Neural cell (in vitro differentiated cells): ENCODE measurements at regions not wholly inside any gene's neighbourhood (a gene's known extent, or its start where the extent isn't known, plus 50 kb on each side); places are given as distances from the start of the nearest gene placed in this dataset.

Source experiments
- H2AFZ ChIP-seq: fragments of 200-600, 300-800 bp; sonication (generic), shearing (Covaris generic); 2 replicates; pipeline ENCODE4 v1.6.0; 2014; ENCODE audit warnings: low read depth, mild to moderate bottlenecking, antibody characterized with exemption, low read length, moderate library complexity
- H3F3A ChIP-seq: fragments of 200-600 bp; shearing (Covaris generic); 2 replicates; pipeline ENCODE4 v1.6.1; 2016; ENCODE audit warnings: mild to moderate bottlenecking, moderate library complexity, mixed read lengths, antibody characterized with exemption, low read length; ENCODE audit not compliant: insufficient read depth, poor library complexity, severe bottlenecking
- H3K27ac ChIP-seq: fragments of 200-600, 300-800 bp; sonication (generic), shearing (Covaris generic); 2 replicates; pipeline ENCODE4 v1.5.1; 2014; ENCODE audit warnings: mild to moderate bottlenecking, low read length, moderate library complexity
- H3K27me3 ChIP-seq: fragments of 300-800, 200-600 bp; sonication (generic), shearing (Covaris generic); 2 replicates; pipeline ENCODE4 v1.6.0; 2014; ENCODE audit warnings: mild to moderate bottlenecking, low read depth, low read length, moderate library complexity; ENCODE audit not compliant: insufficient read depth
- H3K36me3 ChIP-seq: fragments of 300-800, 200-600 bp; sonication (generic), shearing (Covaris generic); 2 replicates; pipeline ENCODE4 v1.5.1; 2014; ENCODE audit warnings: mild to moderate bottlenecking, antibody characterized with exemption, low read length, moderate library complexity; ENCODE audit not compliant: insufficient read depth
- H3K4me2 ChIP-seq: fragments of 300-800, 200-600 bp; sonication (generic), shearing (Covaris generic); 2 replicates; pipeline ENCODE4 v1.6.0; 2014; ENCODE audit warnings: mild to moderate bottlenecking, low read length
- H3K4me3 ChIP-seq: fragments of 300-800, 200-600 bp; sonication (generic), shearing (Covaris generic); 2 replicates; pipeline ENCODE4 v1.5.1; 2014; ENCODE audit warnings: mild to moderate bottlenecking, low read length, moderate library complexity
- H3K79me2 ChIP-seq: fragments of 200-600 bp; shearing (Covaris generic); replicated peaks from 2 replicates; pipeline ENCODE4 v1.6.0; 2014; ENCODE audit warnings: mild to moderate bottlenecking, low read length, moderate library complexity; ENCODE audit not compliant: insufficient read depth
- H3K9ac ChIP-seq: fragments of 300-800, 200-600 bp; sonication (generic), shearing (Covaris generic); 2 replicates; pipeline ENCODE4 v1.6.1; 2016; ENCODE audit warnings: mild to moderate bottlenecking, low read length, mixed read lengths
- H3K9me2 ChIP-seq: fragments of 200-600 bp; shearing (Covaris generic); 2 replicates; pipeline ENCODE4 v1.6.1; 2016; ENCODE audit warnings: mild to moderate bottlenecking, low read length, mixed read lengths; ENCODE audit not compliant: insufficient read depth
- H3K9me3 ChIP-seq: fragments of 200-600, 300-800 bp; sonication (generic), shearing (Covaris generic); 2 replicates; pipeline ENCODE4 v1.6.1; 2016; ENCODE audit warnings: mild to moderate bottlenecking, mixed run types, low read length, moderate library complexity, mixed read lengths
- H4K20me1 ChIP-seq: fragments of 200-600 bp; shearing (Covaris generic); 2 replicates; pipeline ENCODE4 v1.6.1; 2016; ENCODE audit warnings: mild to moderate bottlenecking, mixed run types; ENCODE audit not compliant: insufficient read depth
- CTCF ChIP-seq: fragments of 450-650 bp; IDR thresholded peaks from 2 replicates; pipeline ENCODE4 v1.5.1; 2014; ENCODE audit warnings: antibody characterized with exemption, mild to moderate bottlenecking, moderate library complexity; ENCODE audit not compliant: poor library complexity, severe bottlenecking
- EP300 ChIP-seq: fragments of 450-650 bp; conservative IDR thresholded peaks from 2 replicates; pipeline ENCODE4 v1.6.1; 2014; ENCODE audit warnings: antibody characterized with exemption, mild to moderate bottlenecking, moderate library complexity; ENCODE audit not compliant: poor library complexity, severe bottlenecking
- EZH2 ChIP-seq: fragments of 200-600, 300-800 bp; shearing (Covaris generic), sonication (generic); IDR thresholded peaks from 2 replicates; pipeline ENCODE4 v1.6.1; 2014; ENCODE audit warnings: antibody characterized with exemption, low read length, borderline replicate concordance, mild to moderate bottlenecking; ENCODE audit not compliant: insufficient read depth, poor library complexity, severe bottlenecking
- MXI1 ChIP-seq: fragments of 450-650 bp; conservative IDR thresholded peaks from 2 replicates; pipeline ENCODE4 v1.6.1; 2014; ENCODE audit warnings: antibody characterized with exemption, mild to moderate bottlenecking; ENCODE audit not compliant: poor library complexity, severe bottlenecking
- POLR2AphosphoS5 ChIP-seq: IDR thresholded peaks from 2 replicates; pipeline ENCODE4 v1.6.1; 2012
- RAD21 ChIP-seq: fragments of 450-650 bp; conservative IDR thresholded peaks from 2 replicates; pipeline ENCODE4 v1.6.1; 2014; ENCODE audit warnings: antibody characterized with exemption, mild to moderate bottlenecking, moderate library complexity
- REST ChIP-seq: IDR thresholded peaks from 2 replicates; pipeline ENCODE4 v1.6.1; 2012; ENCODE audit warnings: borderline replicate concordance
- SMC3 ChIP-seq: fragments of 450-650 bp; conservative IDR thresholded peaks from 2 replicates; pipeline ENCODE4 v1.6.1; 2014; ENCODE audit warnings: antibody characterized with exemption, mild to moderate bottlenecking, moderate library complexity; ENCODE audit not compliant: poor library complexity
- TAF1 ChIP-seq: IDR thresholded peaks from 2 replicates; pipeline ENCODE4 v1.6.1; 2012; ENCODE audit warnings: low read depth

GRCh38 chr3:76352511-76353284 lies 567.3 kb upstream of the ZNF717 start:
- Histone ChIP-seq H3K9ac (no peak overlapping the region), H3K9me2 (no peaks in the 10 kb centered on the region), H4K20me1 (no peaks in the 10 kb centered on the region), H3K4me3 (no peak overlapping the region), H3K27ac (no peak overlapping the region), H3F3A (no peaks in the 10 kb centered on the region), H3K9me3 (no peaks in the 10 kb centered on the region), H2AFZ (no peak overlapping the region), H3K79me2 (no peaks in the 10 kb centered on the region), H3K36me3 (no peaks in the 10 kb centered on the region), H3K27me3 (no peaks in the 10 kb centered on the region), H3K4me2 (no peak overlapping the region)
- TF ChIP-seq EP300 (no peak), SMC3 (no peak), CTCF (no peak), POLR2AphosphoS5 (no peak), REST (no peak), EZH2 (no peak), MXI1 (no peak), TAF1 (no peak), RAD21 (no peak)

- Histone ChIP-seq H3K4me2 (no peak overlapping the region), H3K27ac (no peak overlapping the region)
- TF ChIP-seq CTCF (no peak), REST (no peak), EZH2 (no peak), TAF1 (no peak), MXI1 (no peak), EP300 (no peak), POLR2AphosphoS5 (no peak), RAD21 (no peak), SMC3 (no peak)
Observed at GRCh38 chr3:76353683-76354082, 568.3 kb upstream of the ZNF717 start.

More at GRCh38 chr3:76353683-76354082, 568.3 kb upstream of the ZNF717 start:
- H3K9ac ChIP-seq: no peak overlapping the region
- no peaks in the 10 kb centered on the region for H4K20me1 ChIP-seq
- H3K36me3 ChIP-seq: no peaks in the 10 kb centered on the region
- H3F3A ChIP-seq: no peaks in the 10 kb centered on the region
- no peak overlapping the region for H3K4me3 ChIP-seq
- no peaks in the 10 kb centered on the region for H3K79me2 ChIP-seq
- H3K9me3 ChIP-seq: no peaks in the 10 kb centered on the region
- H3K9me2 ChIP-seq: no peaks in the 10 kb centered on the region
- no peaks in the 10 kb centered on the region for H3K27me3 ChIP-seq
- H2AFZ ChIP-seq: no peak overlapping the region
